ENCODE measurements at regions not wholly inside any gene's neighbourhood (a gene's known extent, or its start where the extent isn't known, plus 50 kb on each side); places are given as distances from the start of the nearest gene placed in this dataset.

GRCh38 chr6:148602136-148602535 is 144.7 kb upstream of the UST start:
- intact Hi-C loops (cut with DNase I; ENCODE audit: low total_unique reads) = no loop called here
- H3K27ac ChIP-seq = no peak overlapping the region
- 72 to 84% (median 82%) methylated on average over 2 of the region's 2 CpGs for WGBS, 5 donors
- no peak overlapping the region for H3K4me3 ChIP-seq
- H3K27me3 ChIP-seq (replicated peaks in 1 of 7) = no peaks in the 10 kb centered on the region
- no peaks in the 10 kb centered on the region for H3K36me3 ChIP-seq
- H3K4me1 ChIP-seq = peaks cover 0 to 4% (median 0%) of the 10 kb centered on the region in 6 donors
- no peak for DNase-seq
- H3K9me3 ChIP-seq = peaks cover 0 to 15% (median 3%) of the 10 kb centered on the region in 8 donors
- no peak for TF ChIP-seq CTCF (IDR thresholded peaks at IDR 0.05 in 8 of 11, conservative IDR thresholded peaks at IDR 0.05 in 3 of 11)
- no peak for TF ChIP-seq POLR2A (IDR thresholded peaks at IDR 0.05)
- TF ChIP-seq POLR2AphosphoS5 (IDR thresholded peaks at IDR 0.05) = no peak

- WGBS, 5 donors = 80 to 86% (median 83%) methylated on average over 10 of the region's 10 CpGs
- no peak for TF ChIP-seq POLR2A (IDR thresholded peaks at IDR 0.05)
- peak in 8 of 11 experiments; percentile 29 to 53 (median 47) for TF ChIP-seq CTCF (IDR thresholded peaks at IDR 0.05 in 8 of 11, conservative IDR thresholded peaks at IDR 0.05 in 3 of 11)
- no peak for TF ChIP-seq POLR2AphosphoS5 (IDR thresholded peaks at IDR 0.05)
- Histone ChIP-seq H3K4me1 (no peaks in the 10 kb centered on the region), H3K36me3 (no peaks in the 10 kb centered on the region), H3K27me3 (replicated peaks in 1 of 7) (no peaks in the 10 kb centered on the region), H3K27ac (no peak overlapping the region), H3K9me3 (no peaks in the 10 kb centered on the region), H3K4me3 (no peak overlapping the region)
- no peak for DNase-seq
- intact Hi-C loops (cut with DNase I; ENCODE audit: low total_unique reads) = no loop called here
These were observed 138.5 kb upstream of the UST start for GRCh38 chr6:148608199-148608951.

- no peaks in the 10 kb centered on the region for H3K27me3 ChIP-seq (replicated peaks in 1 of 7)
- H3K36me3 ChIP-seq = no peaks in the 10 kb centered on the region
- TF ChIP-seq CTCF (IDR thresholded peaks at IDR 0.05 in 8 of 11, conservative IDR thresholded peaks at IDR 0.05 in 3 of 11) (no peak), POLR2A (IDR thresholded peaks at IDR 0.05) (no peak), POLR2AphosphoS5 (IDR thresholded peaks at IDR 0.05) (no peak)
- H3K4me3 ChIP-seq = no peak overlapping the region
- 81 to 89% (median 87%) methylated on average over 8 of the region's 8 CpGs for WGBS, 5 donors
- intact Hi-C loops (cut with DNase I; ENCODE audit: low total_unique reads) = no loop called here
- H3K9me3 ChIP-seq = no peaks in the 10 kb centered on the region
- no peak for DNase-seq
- no peaks in the 10 kb centered on the region for H3K4me1 ChIP-seq
- H3K27ac ChIP-seq = no peak overlapping the region
These were observed 135.6 kb upstream of the UST start for GRCh38 chr6:148611213-148611612.

GRCh38 chr6:148612043-148612442 is 134.8 kb upstream of the UST start:
- Histone ChIP-seq H3K27ac (no peak overlapping the region), H3K36me3 (no peaks in the 10 kb centered on the region), H3K27me3 (replicated peaks in 1 of 7) (no peaks in the 10 kb centered on the region), H3K9me3 (no peaks in the 10 kb centered on the region), H3K4me3 (no peak overlapping the region), H3K4me1 (no peaks in the 10 kb centered on the region)
- 82 to 96% (median 91%) methylated on average over 1 of the region's 1 CpG for WGBS, 5 donors
- DNase-seq = no peak
- intact Hi-C loops (cut with DNase I; ENCODE audit: low total_unique reads) = no loop called here
- TF ChIP-seq CTCF (IDR thresholded peaks at IDR 0.05 in 8 of 11, conservative IDR thresholded peaks at IDR 0.05 in 3 of 11) = no peak
- TF ChIP-seq POLR2A (IDR thresholded peaks at IDR 0.05) = no peak
- TF ChIP-seq POLR2AphosphoS5 (IDR thresholded peaks at IDR 0.05) = no peak
